ENCODE measurements at regions not wholly inside any gene's neighbourhood (a gene's known extent, or its start where the extent isn't known, plus 50 kb on each side); places are given as distances from the start of the nearest gene placed in this dataset.

DNA sequence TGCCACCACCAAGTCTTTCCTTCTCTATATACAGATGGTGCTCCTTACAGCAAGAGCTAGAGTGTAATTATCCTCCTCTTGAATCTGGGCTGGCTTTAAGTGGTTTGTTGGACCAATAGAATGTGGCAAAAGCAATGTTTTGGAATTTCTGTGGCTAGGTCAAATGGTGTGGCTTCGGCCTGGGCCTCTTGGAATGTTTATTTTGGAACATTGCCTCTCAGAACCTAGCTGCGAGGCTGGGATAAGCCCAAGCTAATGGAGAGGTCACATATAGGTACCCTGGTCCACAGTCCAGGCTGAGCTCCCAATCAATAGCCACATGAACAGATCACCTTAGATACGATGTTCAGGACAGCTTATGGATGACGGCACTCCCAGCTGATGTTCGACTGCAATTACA, 556.7 kb downstream of the TYW1 start:
- DNase-seq (ENCODE audit: low read depth in 2 of 2): no peak

DNA sequence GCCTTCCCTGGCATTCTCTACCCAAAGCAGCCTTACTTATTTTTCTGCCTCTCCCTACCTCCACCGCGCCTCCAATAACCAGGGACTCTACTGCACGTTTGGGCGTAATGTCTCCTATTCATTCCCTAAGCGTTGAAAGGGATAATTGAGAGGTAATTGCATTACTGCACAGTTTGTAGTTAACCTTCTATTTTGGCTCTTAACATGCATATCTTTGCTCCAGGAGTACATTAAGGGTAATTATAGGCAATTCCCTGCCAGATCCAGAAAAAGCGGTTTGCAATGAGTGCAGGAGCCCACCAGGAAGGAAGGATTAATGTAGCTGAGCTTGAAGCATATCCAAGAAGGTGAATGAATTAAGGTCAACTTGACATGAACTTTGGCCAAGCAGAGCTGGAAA, 558.4 kb downstream of the TYW1 start:
- no peak for DNase-seq (ENCODE audit: low read depth in 2 of 2)

DNA sequence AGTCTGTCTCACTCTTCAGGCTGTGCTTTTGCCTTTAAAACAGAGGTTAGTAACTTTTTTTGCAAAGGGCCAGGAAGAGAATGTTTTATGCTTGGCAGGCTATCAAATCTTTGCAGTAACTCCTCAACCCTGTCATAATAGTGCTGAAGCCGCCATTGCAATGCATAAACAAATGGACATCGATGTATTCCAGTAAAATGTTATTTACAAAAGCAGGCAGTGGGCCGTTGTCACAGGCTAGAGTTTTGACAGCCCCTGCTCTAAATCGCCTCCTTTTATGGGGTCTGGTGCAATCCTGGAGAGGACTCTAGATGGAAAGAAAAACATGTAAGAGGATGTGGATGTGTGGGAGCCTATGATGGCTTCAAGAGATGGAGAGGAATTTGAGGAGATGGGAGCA, 568.3 kb downstream of the TYW1 start:
- no peak for DNase-seq (ENCODE audit: low read depth in 2 of 2)

DNA sequence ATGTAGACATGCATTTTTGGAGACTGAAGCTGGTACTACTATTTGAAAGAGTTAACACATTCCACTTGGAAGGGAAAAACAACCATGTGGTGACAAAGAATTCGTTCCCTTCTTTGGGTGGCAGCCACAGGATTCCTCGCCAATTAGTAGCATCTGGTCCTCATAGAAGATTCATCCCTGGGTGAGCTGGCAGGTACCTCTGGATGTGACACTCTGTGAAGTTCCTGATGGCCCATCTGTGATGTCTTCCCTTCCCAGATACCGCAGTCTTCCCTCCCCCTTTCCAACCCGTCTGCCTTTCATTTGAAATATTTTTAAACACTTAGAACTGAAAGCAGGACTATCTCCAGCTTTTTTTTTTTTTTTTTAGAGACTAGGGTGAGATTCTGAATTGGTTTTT, 569.5 kb downstream of the TYW1 start:
- DNase-seq (ENCODE audit: low read depth in 2 of 2): no peak

DNA sequence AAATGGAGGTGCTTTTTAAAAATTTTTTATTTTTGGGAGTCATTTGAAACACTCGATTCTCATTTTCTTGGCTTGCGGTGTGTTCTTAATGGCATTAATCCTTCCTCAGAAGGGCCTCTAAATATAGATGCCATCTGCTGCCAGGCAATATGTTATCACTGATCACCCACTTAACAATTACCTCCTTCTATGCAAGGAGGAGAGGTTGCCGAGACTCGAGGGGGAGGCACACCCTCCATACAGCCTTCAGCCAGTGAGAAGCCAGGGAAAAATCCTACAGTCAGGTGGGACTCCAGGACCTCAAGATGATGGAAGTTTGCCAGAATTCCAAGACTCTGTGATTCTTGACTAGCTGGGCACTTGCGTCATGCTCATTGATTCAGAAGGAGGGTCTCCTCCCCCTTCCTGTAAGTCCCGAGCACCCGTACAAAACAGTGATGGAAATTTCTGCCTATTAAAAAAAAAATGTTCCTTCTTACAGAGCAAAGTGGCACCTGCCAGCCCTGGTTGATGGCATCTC, 574.5 kb downstream of the TYW1 start:
- DNase-seq (ENCODE audit: low read depth in 2 of 2): no peak

DNA sequence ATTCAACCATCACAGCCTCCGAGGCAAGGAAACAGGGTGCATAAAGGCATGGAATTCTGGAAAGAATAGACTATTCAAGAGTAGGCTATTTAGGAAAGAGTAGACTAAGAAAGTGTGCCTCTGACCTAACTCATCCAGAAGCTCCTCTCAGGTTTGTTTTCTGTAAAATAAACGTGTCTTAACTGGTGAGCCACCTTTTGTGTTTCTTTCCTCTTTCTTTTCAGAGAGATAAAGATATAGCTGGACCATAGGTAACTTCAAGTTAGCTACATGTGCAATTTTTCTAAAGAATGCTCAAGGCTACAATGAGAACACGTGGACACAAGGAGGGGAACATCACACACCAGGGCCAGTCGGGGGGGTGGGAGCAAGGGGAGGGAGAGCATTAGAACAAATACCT, 577.0 kb downstream of the TYW1 start:
- no peak for DNase-seq (ENCODE audit: low read depth in 2 of 2)

DNA sequence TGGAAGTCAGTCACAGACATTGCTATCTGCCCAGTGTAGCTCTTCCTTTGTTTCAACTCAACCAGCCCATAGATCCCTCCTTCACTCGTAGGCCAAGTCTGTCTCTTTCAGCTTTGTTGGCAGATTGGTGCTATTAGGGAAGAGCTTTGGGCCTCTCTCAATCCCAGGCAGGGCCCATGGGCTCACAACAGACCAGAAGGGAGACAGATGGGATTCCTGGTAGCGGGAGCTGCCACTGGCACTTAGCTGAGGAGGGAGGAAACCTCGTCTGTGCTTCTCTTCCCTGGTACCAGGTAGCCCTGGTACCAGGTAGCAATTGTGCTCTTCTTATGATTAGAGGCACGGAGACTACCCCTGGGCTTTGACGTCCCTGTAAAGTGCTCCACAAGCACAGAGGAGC, 592.0 kb downstream of the TYW1 start:
- no peak for DNase-seq (ENCODE audit: low read depth in 2 of 2)

DNA sequence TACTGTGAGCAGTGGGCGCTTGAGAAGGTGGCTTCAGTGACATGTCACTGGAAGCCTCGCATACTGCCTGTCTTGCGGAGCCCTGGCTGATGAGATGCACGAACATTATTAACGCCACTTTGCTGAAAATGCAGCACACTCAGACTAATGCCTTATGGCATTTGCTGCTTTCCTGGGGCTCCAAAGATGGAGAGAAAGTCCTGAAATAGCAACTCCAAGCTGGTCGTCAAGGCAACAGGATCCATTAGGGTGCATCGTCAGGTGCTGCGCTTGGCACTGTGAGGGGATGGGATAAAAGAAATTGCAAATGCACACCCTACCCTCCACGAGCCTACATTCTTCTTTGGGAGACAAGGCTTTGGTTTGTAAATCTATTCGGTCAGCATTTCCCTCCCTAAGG, 592.5 kb downstream of the TYW1 start:
- no peak for DNase-seq (ENCODE audit: low read depth in 2 of 2)

DNA sequence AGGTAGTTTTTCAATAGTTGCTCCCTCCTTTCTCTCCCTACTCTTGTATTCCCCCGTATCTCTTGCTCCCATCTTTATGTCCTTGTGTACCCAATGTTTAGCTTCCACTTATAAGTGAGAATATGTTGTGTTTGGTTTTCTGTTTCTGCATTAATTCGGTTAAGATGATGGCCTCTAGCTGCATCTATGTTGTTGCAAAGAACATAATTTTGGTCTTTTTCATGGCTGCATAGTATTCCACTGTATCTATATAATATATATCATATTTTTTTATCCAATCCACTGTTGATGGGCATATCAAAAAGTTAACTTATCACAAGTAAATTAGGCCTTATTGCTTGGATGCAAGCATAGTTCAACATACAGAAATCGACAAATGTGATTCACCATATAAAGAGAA, 594.0 kb downstream of the TYW1 start:
- no peak for DNase-seq (ENCODE audit: low read depth in 2 of 2)

DNA sequence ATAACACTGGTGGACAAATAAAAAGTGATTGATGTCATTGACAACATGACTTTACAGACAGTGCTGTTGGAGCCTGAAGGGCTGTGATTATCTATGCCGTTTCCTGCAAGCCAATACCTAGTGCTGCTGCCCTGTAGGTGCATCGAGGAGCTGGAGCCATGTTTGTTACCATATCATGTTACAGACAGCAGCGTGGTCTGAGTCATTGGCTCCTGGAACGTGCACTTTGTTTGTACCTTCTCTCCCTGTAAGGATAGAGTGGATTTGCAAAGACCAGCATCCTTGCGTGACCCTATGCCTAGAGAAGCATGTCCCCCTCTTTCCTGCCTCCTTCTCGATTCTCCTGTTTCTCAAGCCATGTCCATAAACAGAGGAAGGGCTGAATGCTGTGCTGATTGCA, 597.2 kb downstream of the TYW1 start:
- no peak for DNase-seq (ENCODE audit: low read depth in 2 of 2)

DNA sequence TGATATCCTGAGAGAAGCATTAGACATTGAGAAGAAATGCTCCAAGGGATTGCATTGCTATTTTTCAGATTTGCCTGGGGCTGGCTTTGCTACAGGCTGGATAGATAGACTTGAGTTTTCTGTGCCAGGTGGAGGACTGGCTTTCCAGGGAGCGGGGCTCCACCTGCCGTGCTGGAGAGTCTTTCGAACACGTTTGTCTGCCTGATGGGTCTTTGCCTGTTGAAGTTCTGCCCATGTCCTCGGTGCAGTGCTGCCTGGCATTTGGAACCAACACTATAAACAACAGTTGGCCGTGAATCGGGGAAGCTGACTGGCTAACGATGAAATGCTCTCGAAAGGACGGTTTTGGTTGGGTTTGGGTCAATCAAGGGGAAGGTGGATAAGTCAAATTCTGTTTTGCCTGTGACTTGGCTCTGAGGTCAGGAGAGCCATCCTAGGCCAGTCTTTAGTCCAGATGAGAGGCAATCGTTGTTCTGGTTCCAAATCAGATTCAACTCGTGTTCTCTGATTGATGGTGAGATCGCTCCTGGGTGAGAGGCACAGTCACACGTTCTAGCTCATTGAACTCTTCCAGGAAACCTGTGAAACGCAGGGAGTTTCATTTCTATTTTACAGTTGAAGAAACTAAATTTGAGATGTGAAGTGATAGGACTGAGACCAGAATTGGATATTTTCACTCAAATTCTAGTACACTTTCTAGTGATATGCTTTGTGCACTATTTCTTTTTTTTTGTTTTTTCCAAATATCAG, 599.0 kb downstream of the TYW1 start:
- DNase-seq (ENCODE audit: low read depth in 2 of 2): no peak

DNA sequence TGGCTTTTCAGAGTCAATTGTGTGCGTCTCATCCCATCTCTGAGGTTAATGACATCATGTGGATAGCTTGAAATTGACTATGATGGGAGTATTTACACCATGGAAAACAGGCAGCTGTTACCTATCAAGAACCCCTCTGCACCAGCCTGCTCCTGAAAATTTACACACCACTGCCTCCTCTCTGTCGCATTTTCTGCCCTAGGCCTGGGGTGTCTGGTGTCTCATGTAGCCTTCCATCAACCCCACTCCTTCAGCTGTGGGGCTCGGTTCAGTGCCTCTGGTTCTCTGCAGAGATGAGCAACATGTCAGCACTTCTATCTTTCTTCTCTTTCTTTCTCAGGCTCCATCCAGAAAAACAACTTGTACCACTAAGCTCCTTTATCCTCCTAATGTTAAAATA, 600.5 kb downstream of the TYW1 start:
- no peak for DNase-seq (ENCODE audit: low read depth in 2 of 2)

DNA sequence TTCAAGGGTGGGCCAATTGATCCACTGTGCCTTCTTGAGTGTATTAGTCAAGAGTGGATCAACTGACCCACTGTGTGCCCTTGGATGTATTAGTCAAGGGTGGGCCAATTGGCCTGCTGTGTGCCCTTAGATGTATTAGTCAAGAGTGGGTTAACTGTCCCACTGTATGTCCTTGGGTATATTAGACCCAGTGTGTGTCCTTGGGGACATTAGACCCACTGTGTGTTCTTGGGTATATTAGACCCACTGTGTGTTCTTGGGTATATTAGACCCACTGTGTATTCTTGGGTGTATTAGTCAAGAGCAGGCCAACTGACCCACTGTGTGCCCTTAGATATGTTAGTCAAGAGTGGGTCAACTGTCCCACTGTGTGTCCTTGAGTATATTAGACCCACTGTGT, 601.8 kb downstream of the TYW1 start:
- DNase-seq (ENCODE audit: low read depth in 2 of 2): no peak

DNA sequence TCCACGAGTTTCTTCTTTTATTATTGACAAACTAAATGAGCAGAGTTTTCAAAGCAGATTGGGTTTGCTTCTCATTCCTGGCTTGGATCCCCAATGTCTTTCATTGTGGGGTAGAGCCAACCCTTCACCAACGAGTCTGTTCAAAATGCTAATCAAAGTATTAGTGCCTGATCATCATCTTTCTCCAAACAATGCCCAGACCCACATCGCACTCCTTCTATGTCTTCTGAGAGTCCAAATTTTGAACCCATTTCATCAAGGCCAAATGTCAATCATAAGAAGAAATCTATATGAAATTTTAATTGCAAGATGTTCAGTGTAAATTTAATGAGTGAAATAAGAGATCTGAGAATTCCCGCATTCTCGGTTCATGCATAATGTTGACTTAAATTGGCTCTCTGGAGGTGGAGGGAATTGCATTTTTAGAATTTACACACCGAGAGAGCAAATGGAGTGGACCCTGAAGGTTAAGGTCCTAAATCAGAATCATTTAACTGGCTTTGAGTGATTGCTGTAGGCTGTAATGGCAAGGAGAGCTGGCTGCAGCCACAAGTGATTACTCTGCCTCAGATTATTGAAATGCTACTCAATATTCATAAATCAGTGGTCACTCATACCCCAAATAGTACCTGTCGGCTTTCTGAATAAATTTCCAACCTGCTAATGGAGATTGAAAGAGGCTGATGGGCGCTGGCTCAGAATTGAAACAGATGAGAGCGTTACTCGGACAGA, 602.9 kb downstream of the TYW1 start:
- no peak for DNase-seq (ENCODE audit: low read depth in 2 of 2)

DNA sequence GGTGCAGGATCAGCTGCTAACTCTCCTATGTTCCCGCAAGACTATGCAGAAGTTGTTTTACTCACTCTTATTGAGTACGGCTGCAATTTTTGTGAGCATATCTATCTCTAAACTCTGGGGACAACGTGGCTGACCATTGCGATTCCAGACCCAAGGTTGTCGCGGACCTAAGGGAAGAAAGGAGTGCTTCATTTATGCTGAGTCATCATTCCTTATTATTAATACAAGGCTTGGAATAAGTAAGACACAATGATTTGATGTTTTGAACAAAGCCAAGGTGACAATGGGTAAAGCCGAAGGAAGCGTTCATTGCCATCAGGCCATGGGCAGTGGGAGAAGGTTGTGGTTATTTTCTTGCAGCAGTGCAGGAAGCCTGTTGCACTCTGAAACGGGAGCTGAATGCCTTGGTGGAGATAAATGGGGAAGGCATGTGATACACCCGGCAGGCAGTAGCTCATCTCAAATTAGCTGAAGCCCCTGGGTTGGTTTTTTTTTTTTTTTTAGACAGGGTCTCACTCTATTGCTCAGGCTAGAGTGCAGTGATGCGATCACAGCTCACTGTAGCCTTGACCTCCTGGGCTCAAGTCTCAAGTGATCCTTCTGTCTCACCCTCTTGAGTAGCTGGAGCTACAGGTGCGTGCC, 605.7 kb downstream of the TYW1 start:
- no peak for DNase-seq (ENCODE audit: low read depth in 2 of 2)

DNA sequence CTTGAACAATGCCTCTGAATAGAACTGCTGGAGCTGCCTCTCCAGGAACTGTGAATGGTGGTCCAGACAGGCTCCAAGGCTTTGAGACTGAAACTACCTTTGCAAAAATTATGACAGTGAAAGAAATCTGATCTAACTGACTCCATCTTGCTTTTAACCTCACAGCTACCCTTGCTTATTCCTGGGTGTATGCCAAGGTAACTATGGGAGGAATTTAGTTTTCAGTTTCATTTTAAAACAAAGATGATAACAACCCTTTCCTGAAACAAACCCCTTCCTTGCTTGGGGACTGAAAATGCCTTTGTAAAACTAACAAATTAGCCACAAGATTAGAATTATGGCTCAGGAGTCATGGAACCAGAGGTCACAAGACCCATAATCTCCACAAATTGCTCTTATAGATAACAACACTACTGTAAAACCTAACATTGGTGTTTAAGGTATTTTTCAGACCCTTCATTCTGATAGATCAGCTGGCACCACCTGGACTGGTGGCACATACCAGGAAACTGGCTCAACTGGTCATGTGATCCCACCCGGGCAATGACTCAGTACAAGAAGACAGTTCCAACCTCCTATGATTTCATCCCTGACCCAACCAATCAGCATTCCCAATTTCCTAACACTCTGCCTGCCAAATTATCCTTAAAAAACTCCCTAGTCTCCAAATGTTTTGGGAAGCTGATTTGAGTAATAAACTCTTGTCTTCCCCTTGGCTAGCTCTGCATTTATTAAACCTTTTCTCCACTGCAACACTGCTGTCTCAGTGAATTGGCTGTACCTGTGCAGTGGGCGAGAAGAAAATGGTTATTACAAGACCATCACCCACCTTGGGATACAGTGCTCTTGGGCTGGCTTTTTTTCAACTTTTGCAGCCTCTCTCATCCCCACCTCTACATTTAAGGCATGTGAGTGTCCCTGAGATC, 608.1 kb downstream of the TYW1 start:
- no peak for DNase-seq (ENCODE audit: low read depth in 2 of 2)

DNA sequence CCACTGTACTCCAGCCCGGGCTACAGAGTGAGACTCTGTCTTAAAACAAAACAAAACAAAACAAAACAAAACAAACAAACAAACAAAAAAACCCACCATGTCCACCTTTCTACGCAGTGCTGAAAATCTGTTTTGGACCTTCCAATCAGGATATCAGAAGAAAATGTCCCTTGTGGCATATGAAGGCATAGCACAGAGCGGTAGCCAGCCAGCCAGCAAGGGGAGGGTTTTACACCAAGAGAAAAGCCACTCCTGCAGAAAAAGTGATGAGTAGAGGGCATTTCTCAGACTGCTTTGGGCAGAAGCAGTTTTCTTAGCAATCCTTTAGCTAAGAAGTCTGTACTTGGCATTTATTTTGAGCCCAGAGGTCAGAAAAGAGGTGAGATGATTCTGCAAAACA, 612.2 kb downstream of the TYW1 start:
- no peak for DNase-seq (ENCODE audit: low read depth in 2 of 2)

DNA sequence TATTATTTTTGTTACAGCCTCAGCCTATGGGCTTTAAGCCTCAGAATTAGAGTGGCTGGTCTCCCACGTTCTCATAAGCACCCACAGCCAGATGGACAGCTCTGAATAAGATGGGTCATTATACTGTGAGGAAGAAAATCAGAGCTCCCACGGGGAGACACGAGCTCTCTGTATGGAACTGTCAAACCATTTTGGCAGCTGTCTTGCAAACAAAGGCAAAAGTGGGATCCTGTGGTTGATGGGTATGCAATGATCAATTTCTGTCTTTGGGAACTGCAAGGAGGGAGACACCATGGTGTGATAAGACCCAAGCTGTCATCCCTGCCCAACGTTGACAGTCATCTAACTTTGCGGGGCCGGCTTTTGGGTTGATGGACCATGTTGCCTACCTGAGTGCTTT, 614.3 kb downstream of the TYW1 start:
- no peak for DNase-seq (ENCODE audit: low read depth in 2 of 2)

DNA sequence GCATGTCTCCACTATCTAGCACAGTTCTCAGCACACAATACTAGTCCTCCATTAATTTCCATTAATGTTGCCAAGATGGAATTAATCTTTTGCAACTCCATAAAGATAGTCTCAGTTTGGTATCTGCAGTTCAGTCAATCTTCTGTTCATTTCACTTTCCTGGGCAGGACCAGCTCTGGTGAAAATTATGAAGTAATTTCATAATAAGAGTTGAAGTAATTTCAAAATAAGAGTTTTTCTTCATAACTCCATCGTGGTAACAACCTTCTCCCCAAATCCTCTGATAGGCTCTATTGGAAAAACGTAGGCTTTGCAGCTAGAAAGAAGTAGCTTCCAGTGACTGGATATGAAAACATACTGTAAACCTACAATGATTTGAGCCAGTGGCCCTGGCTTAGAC, 618.2 kb downstream of the TYW1 start:
- DNase-seq (ENCODE audit: low read depth in 2 of 2): no peak

DNA sequence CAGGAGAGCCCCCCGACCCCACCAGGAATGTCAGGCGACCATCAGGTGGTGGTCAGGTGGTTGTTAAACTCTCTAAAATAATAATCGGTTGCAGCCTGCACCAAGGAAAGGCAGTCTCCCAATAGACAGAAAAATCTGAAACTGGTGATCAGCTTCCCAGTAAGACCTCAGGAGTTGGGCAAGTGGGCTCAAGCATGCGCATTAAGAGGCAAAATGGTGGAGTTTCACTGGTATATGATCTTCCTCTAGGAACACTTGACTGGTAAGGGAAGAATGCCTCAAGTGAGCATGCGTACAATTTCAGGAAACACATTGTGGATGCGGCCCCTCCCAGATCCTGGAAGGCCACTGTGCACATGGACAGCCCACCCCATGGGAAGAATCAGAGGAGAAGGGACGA, 619.9 kb downstream of the TYW1 start:
- no peak for DNase-seq (ENCODE audit: low read depth in 2 of 2)

DNA sequence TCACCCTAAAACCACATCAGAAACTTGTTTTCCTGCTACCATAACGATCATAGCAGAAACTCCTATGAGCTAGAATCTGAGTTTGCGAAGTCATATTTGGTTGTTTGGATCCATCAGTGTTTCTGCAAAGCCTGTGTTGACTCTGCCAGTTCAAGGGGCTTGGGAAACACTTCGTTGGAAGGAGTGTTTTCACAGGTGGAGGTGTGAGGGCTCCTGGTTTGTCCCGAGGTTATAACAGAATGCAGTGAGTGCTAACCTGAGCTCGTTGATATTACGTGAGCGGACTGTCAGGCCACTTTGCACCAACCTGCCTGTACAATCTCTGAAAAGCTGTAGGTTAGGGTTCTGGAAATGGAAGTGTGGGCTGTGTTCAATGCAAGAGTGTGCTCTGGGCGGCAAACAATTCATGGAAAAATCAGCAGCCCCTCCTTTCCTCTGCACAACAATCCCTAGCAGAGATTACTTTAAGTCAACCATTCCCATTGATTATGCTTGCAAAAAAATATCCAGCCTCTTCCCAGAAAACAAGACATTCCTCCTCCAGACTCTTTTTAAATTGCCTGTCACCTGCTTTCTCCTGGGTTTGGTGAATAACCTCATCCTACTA, 622.0 kb downstream of the TYW1 start:
- DNase-seq (ENCODE audit: low read depth in 2 of 2): no peak

All from fibroblast of skin of left quadriceps (primary cell).